NT2/D1 (cell line): ENCODE measurements at regions not wholly inside any gene's neighbourhood (a gene's known extent, or its start where the extent isn't known, plus 50 kb on each side); places are given as distances from the start of the nearest gene placed in this dataset.

ENCODE experiments used
- DNase-seq: peaks from one replicate; pipeline ENCODE4 v3.0.0-alpha.2; 2011; ENCODE audit warnings: low read depth, low spot score
- H3K27me3 ChIP-seq: 2 replicates; pipeline ENCODE4 v1.6.0; 2011; ENCODE audit warnings: mild to moderate bottlenecking; ENCODE audit not compliant: insufficient read length, insufficient read depth
- H3K36me3 ChIP-seq: 2 replicates; pipeline ENCODE4 v1.6.1; 2011; ENCODE audit warnings: mild to moderate bottlenecking, low read length, mixed read lengths; ENCODE audit not compliant: insufficient read depth, insufficient read length
- H3K4me1 ChIP-seq: 2 replicates; pipeline ENCODE4 v1.5.1; 2011; ENCODE audit not compliant: insufficient read depth, insufficient read length
- H3K4me3 ChIP-seq: 2 replicates; pipeline ENCODE4 v1.5.1; 2011; ENCODE audit warnings: low read depth; ENCODE audit not compliant: insufficient read length
- H3K9ac ChIP-seq: 2 replicates; pipeline ENCODE4 v1.6.0; 2011; ENCODE audit warnings: low read depth; ENCODE audit not compliant: insufficient read length
- H3K9me3 ChIP-seq: 2 replicates; pipeline ENCODE4 v1.5.1; 2011; ENCODE audit warnings: mild to moderate bottlenecking, low read length; ENCODE audit not compliant: insufficient read depth
- SUZ12 ChIP-seq: IDR thresholded peaks from 2 replicates; pipeline ENCODE4 v1.6.1; 2011; ENCODE audit not compliant: insufficient read length, insufficient read depth; ENCODE audit errors: extremely low read depth
- YY1 ChIP-seq: IDR thresholded peaks from 2 replicates; pipeline ENCODE4 v1.6.1; 2011; ENCODE audit not compliant: insufficient read length, insufficient read depth
- ZNF274 ChIP-seq: IDR thresholded peaks from 2 replicates; pipeline ENCODE4 v1.6.1; 2011; ENCODE audit warnings: mild to moderate bottlenecking, low read depth, low read length

DNA sequence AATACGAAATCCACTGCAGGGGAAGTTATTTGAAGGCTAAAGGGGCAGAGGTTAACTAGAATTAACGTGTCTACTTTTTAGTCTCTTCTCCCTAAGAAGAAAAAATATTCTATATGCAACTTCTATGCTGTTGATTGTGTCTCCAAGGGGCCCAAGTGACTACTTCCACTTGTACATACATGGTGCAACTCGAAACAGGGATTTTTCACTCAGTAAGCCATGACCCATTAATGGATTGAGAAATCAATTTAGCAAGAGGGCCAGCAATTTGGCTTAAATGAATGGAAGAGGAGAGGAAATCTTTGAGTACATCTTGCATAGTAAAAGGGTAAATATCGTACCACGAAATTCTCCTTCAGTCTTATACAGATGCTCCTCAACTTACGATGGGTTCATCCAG lies 151.1 kb upstream of the HES1 start:
- Histone ChIP-seq H3K4me3 (no peak overlapping the region), H3K9me3 (no peaks in the 10 kb centered on the region), H3K27me3 (peaks cover 13% of the 10 kb centered on the region), H3K36me3 (no peaks in the 10 kb centered on the region), H3K4me1 (peaks cover 5% of the 10 kb centered on the region), H3K9ac (no peak overlapping the region)
- TF ChIP-seq SUZ12 (no peak), ZNF274 (no peak), YY1 (no peak)
- no peak for DNase-seq

DNA sequence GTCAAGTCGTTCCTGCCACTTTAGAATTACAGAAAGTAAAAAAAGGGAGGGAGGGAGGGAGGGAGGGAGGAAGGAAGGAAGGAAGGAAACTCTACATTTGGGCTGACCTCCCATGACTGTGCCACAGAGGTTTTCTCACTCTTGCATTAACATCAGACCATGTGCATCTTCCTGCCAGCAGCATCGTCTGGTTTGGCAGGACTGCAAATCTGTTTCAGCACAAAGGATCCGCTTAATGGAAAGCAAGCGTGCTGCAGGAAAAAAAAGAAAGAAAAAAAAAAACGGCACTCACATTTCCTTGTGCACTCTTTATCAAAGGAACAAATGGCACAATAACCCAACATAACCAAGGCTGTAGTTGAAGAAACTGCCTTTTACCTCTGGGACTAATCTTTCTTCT lies 148.8 kb upstream of the HES1 start:
- no peaks in the 10 kb centered on the region for H3K27me3 ChIP-seq
- DNase-seq, result no peak
- no peak for TF ChIP-seq YY1
- TF ChIP-seq ZNF274, result no peak
- no peak for TF ChIP-seq SUZ12
- H3K36me3 ChIP-seq, result no peaks in the 10 kb centered on the region
- H3K4me3 ChIP-seq, result no peak overlapping the region
- no peak overlapping the region for H3K9ac ChIP-seq
- no peaks in the 10 kb centered on the region; the same call in 1 of the 2 replicates for H3K9me3 ChIP-seq
- H3K4me1 ChIP-seq, result peaks cover 3% of the 10 kb centered on the region

DNA sequence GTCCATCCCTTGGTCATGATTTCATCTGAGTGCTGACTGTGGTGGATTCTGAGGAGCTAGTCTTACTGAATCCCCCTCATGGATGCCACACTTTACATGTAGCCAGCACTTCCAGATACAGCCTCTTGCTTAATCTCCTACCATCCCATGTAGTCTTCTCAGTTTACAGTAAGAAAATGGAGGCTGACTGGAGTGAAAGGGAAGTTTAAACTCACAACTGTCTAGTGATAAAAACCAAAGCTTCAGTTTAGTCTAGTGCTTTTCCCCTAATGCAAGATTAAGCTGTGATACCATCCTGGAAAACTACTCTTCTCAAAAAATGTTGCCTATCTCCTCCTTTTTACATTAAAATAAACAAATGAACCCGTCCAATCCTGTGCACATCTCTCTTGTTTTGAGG lies 146.8 kb upstream of the HES1 start:
- no peak for TF ChIP-seq ZNF274
- no peak for TF ChIP-seq YY1
- TF ChIP-seq SUZ12, result no peak
- H3K4me3 ChIP-seq, result no peak overlapping the region
- no peaks in the 10 kb centered on the region; the same call in 1 of the 2 replicates for H3K9me3 ChIP-seq
- no peaks in the 10 kb centered on the region for H3K36me3 ChIP-seq
- H3K4me1 ChIP-seq, result peaks cover 1% of the 10 kb centered on the region
- no peak for DNase-seq
- H3K27me3 ChIP-seq, result no peaks in the 10 kb centered on the region
- no peak overlapping the region for H3K9ac ChIP-seq

DNA sequence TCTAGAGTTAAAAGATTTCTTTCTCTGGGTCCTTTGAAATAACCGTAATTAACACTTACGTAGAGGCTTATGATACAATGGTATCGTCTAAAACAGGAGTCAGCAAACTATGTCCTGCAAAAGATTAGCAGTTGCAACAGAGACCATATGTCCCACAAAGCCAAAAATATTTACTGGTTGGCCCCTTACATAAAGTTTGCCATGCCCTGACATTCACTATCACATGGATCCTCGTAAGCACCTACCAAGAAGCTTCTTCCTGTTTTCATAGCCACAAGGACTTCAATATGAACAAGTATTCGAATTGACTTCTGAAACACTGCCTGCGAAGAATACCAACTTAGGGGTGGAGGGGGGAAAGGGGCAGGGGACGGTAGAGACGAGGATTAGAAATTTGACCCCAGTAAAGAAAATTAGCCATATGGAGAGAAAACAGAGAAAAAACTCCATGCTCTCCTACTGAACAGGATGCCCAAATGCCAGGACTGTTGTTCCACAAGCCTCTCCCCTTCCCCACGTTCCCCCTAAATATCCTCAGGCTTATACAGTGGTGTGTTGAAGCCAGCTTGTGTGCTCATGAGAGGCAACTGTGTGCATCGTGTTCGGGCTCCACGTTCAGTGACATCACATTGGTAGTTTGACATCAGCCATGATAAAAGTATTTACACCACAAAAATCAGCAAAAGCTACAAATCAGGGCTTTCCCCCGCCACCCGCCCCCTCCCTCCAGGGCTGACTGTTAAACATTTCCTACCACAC lies 144.1 kb upstream of the HES1 start:
- no peak overlapping the region for H3K4me3 ChIP-seq
- no peak for TF ChIP-seq YY1
- no peak for TF ChIP-seq SUZ12
- no peak for TF ChIP-seq ZNF274
- H3K4me1 ChIP-seq, result peaks cover 2% of the 10 kb centered on the region
- H3K27me3 ChIP-seq, result peaks cover 2% of the 10 kb centered on the region
- no peaks in the 10 kb centered on the region; the same call in 1 of the 2 replicates for H3K9me3 ChIP-seq
- H3K9ac ChIP-seq, result no peak overlapping the region
- DNase-seq, result no peak
- no peaks in the 10 kb centered on the region for H3K36me3 ChIP-seq

DNA sequence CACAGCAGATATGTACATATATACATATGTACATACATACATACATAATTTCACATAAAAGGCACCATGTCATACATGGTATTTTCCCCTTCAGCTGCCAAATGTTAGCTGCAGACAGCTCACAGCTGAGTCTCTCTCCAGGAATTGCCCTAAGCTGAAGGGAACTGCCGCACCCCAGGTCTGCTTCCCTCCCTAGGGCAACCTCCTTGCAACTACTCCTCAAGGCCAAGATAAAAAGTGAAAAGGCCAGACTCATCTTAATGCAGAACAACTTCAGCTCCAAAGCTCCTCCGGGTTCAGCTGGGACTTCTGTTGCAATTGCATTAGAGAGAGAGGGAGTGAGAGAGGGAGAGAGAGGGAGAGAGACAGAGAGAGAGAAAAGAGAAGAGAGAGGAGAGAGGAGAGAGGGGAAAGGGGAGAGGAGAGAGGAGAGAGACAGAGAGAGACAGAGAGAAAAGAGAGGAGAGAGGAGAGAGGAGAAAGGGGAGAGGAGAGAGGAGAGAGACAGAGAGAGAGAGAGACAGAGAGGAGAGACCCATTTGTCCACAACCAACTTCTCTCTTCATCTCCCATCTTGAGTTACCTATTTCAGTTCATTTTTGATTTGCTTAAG lies 143.4 kb upstream of the HES1 start:
- Histone ChIP-seq H3K27me3 (peaks cover 2% of the 10 kb centered on the region), H3K9ac (no peak overlapping the region), H3K4me1 (peaks cover 7% of the 10 kb centered on the region), H3K4me3 (no peak overlapping the region), H3K9me3 (no peaks in the 10 kb centered on the region; the same call in 1 of the 2 replicates), H3K36me3 (no peaks in the 10 kb centered on the region)
- DNase-seq, result no peak
- no peak for TF ChIP-seq SUZ12

GRCh38 chr3:193996221-193996620 lies 139.7 kb upstream of the HES1 start:
- TF ChIP-seq ZNF274 (no peak), YY1 (no peak), SUZ12 (no peak)
- no peak for DNase-seq
- Histone ChIP-seq H3K4me1 (peaks cover 12% of the 10 kb centered on the region), H3K4me3 (no peak overlapping the region), H3K9ac (no peak overlapping the region), H3K27me3 (peaks cover 2% of the 10 kb centered on the region), H3K36me3 (no peaks in the 10 kb centered on the region), H3K9me3 (no peaks in the 10 kb centered on the region)

GRCh38 chr3:193996641-193997089 lies 139.3 kb upstream of the HES1 start:
- no peak overlapping the region for H3K9ac ChIP-seq
- peaks cover 2% of the 10 kb centered on the region for H3K27me3 ChIP-seq
- no peaks in the 10 kb centered on the region for H3K9me3 ChIP-seq
- no peak overlapping the region for H3K4me3 ChIP-seq
- peaks cover 12% of the 10 kb centered on the region for H3K4me1 ChIP-seq
- no peaks in the 10 kb centered on the region for H3K36me3 ChIP-seq
- TF ChIP-seq ZNF274, result no peak
- TF ChIP-seq YY1, result no peak
- TF ChIP-seq SUZ12, result no peak
- peak; percentile 72 for DNase-seq
